Myocyte (in vitro differentiated cells): ENCODE measurements at regions not wholly inside any gene's neighbourhood (a gene's known extent, or its start where the extent isn't known, plus 50 kb on each side); places are given as distances from the start of the nearest gene placed in this dataset.
"Not testable (repeated sequence)": the region's sequence is repeated elsewhere in the genome, so short reads cannot be mapped to it uniquely, and the experiment has no call there.

Experiments
- DNase-seq: peaks from one replicate; pipeline ENCODE4 v3.0.0-alpha.2; 2012; ENCODE audit warnings: low read depth

DNA sequence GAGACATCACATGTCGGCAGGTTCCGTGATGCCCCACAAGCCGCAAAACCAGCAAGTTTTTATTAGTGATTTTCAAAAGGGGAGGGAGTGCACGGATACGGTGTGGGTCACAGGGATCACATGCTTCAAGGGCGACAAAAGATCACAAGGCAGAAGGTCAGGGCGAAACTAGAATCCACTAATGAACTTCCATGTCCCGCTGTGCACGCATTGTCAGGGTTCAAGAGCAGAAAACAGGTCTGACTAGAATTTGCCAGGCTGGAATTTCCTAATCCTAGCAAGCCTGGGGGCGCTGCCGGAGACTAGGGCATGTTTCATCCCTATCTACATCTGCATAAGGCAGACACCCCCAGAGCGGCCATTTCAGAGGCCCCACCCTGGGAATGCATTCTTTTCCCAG lies 225.2 kb downstream of the NPHP4 start:
- not testable (repeated sequence) for DNase-seq

DNA sequence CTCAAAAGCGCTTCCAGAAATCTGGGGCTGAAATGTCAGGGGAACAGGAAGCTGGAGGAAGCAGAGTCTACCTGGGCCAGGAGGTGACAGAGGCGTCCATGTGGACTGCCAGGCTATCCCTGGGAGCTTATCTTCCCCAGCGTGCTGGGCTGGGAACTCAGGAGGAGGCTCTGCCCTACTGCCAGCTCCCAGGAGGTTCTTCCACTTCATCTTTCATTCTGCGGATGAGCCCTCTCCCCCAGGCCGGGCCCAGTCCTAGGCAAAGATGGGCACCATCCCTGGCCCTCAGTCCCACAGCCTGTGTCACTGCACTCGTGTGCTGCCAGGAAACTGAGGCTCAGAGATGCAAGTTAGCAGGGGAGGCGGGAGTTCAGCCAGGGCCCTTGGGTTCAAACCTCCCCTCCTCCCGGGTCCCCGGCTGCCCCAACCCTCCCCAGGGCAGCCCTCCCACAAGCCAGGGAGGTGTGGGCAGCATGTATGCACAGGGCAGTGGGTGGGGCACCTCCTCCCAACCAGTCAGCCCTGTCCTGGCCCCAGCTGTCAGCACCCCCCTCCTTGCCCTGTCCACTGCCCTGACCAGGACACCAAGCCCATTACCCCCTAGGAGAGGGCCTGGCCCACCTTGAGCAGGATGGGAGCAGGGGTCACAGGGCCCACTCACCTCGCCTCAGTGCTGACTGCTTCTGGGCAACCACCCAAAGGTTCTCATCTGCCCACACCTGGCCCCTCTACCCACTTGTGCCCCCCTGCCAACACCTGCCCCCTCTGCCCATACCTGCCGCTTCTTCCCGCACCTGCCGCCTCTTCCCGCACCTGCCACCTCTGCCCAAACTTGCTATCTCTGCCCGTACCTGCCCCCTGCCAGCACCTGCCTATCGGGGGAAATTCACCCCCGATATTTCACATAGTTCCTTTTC lies 226.0 kb downstream of the NPHP4 start:
- no peak for DNase-seq

DNA sequence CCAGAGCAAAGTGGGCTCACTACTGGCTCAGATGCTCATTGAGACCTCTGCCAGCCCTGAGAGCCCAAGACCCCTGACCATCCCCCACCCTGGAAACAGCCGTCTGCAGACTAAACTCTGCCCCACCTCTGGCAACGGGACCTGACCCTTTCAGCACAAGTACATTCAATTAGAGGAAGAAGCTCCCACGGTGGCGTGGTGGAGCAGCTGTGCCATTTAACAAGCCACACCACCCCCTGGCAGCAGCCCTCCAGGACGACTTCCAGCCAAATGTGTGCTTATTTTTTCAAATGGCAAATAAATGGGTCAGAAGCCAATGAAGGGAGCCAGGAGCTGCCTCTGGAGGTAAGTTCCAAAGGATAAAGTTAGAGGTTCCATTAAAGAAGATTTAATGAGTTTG lies 226.7 kb downstream of the NPHP4 start:
- no peak for DNase-seq

DNA sequence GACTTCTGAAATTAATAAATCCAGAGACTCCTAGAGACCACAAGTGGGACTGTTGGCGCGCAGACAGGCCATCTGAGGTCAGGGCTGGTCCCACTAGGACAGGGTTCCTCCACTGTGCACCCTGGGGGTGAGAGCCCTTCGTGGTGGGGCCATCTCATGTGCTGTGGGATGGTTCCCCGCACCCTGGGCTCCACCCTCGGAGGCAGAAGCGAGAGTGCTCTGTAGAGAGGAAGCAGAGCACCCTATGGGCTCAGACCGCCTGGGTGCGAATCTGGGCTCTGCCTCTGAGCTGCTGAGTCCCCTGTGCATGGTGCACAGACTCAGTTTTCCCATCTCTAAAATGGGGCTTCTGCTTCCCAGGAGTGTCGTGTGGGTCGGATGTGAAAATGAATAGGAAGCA lies 227.3 kb downstream of the NPHP4 start:
- no peak for DNase-seq

DNA sequence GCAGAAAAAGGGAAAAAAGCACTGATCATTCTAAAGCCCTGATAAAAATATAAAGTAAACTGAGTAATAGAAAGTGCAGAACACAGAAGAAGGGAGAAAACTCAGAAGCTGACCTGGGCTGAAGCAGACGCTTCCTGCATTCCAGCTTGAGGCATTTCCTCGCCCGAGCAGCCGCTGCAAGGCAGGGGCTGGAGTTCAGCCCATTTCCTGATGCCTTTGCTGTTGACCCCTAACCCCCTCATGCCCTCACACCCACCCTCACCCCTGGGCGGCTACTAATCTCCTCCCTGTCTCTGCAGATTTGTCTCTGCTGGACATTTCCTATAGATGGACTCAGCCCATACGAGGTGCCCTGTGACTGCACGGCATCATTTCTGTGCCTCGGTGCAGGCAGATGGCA lies 227.8 kb downstream of the NPHP4 start:
- no peak for DNase-seq

DNA sequence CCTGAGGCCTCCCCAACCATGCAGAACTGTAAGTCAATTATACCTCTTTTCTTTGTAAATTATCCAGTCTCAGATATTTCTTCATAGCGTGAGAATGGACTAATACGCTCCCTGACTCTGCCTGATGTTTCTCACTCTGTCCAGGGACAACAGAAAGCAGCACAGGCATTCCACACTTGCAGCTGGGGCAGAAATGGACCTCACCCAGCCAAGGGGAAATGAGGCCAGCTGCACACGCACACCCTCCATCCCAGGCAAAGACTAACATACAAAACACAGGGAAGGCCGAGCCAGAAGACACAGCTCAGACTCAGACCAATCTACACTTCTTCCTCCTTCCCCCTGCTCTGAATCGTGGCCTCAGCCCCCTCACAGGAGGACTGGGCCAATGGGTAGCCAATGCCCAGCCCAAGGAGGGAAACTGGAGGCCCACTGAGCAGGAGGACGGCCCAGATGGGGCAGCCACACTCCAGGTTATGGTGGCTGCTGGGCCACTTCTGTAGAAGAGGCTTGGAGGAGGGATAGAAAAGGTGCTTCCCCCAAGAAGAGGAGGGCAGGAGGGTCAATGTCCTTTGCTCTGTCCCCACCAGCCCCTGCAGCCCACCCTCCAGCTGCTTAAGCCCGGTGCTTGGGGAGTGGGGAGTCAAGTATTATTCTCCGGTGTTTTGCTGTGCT lies 228.4 kb downstream of the NPHP4 start:
- DNase-seq, result no peak

DNA sequence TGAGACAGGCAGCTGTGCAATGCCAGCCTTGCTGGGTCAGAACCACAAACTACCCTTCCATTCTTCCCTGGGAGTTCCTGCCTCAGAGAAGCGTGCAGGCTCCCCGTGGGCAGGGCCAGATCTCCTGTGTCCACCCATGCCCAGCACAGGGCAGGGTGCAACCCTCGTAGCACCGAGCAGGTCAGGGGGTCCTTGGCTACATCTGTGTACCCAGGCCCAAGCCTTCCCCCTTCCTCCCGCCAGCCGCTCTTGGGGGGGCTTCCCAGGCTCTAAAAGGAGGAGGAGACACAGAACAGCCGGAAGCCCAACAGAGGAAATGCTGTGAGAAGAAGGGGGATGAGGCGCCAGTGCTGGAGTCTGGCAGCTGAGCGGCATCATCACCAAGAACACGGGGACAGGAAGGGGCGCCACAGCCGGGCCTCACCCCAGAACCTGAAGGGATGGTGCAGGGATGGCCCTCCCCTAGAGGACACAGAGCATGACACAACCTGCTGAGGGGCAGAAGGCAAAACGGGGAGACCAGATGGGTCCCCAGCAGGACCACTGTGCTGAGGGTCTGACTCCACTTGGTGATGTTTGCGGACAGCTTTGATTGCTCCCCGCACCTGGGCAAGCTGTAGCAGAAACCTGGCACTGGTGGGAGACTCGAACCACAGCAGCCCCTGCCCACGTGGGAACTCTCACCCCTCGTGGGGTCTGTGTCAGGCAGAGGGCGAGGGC lies 233.2 kb downstream of the NPHP4 start:
- no peak for DNase-seq

DNA sequence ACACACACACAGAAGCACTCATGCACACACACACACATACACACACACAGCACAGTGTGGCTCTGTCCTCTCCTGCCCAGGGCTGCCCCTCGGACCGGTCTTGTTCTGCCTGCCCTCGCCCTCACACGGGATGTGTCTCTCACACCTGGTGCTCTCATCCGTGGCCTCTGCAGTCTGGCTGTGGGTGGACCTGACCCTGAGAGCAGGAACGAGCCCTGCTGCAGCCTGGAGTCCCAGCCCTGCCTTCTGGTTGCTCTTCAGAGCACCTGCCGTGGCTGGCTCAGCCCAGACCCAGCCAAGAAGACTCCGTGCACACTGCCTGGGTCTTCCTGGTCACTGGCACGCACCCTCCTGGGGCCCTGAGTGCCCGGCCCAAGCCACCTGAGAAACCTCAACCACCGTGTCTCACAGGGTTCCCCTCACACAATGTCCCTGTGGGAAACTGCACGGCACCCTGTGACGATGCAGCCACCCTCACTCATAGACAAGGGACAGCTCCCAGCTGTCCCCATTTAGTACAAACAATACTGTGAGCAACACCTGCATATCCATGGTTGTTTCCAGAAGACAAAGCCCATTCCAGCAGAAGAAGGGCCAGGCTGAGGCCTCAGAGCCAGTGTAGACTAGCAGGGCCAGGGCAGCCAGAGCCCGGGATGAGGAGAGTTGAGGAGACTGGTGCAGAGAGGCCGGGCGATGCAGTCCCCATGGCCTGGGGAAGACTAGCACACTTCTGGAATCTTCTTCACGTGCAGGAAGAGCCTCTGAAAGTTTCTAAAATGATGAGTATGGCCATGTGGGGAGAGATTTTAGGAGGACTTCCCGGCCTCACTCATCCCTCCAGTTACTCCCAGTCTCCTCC lies 234.0 kb downstream of the NPHP4 start:
- no peak for DNase-seq

DNA sequence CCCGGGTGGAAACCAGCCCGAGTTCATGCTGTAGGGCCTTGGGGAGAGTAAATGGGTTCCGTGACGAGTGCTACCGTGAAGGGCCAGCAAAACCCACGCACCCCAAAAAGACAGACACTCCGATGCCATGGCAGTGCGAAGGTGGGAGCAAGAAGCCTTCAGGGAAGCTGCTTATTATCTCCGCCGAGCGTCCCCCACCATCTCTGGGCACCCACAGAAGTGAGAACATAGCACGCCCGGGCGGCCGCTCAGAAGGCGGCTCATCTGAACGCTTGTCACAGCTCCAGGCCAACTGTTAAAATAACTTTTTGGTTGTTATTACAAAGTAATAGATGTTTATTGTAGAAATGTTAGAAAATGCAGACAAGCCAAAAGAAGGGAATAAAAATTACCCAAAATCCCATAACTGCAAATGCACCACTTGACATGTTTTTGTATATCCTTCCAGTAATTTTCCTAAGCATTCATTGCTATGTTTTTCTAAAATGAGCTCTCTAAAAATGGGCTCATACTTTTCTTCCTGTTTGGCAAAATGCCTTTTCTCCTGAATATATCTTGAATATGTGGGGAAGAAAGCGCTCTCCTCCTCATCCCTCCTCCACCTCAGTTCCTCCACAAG lies 234.9 kb downstream of the NPHP4 start:
- no peak for DNase-seq

DNA sequence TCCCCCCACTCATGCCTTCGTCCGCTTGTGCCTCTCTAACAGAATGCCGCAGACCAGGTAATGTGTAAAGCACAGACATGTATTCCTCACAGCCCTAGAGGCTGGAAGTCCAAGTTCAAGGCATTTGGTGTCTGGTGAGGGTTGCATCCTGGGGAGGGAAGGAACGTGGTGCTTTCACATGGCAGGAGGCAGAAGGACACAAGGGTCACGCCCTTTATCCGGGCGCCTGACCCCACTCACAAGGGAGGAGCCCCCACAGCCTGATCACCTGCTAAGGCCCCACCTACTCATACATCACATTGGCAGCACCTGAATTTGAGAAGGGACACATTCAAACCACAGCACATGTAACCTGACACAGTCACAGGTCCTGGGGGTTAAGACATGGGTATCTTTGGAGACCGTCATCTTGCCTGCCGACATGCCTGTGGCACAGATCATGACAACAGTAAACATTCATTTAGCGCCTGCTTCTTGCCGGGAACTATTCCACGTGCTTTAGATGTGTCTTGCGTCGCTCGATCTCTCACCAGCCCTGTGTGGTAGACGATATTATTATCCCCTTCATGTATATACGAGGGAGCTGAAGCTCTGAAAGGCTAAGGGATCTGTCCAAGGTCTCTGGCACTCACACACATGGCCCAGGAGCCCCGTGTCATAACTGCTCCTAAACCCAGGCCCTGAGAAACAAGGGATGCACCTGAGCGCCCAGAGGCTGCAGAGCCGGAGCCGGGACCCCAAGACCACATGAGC lies 235.6 kb downstream of the NPHP4 start:
- DNase-seq, result no peak

DNA sequence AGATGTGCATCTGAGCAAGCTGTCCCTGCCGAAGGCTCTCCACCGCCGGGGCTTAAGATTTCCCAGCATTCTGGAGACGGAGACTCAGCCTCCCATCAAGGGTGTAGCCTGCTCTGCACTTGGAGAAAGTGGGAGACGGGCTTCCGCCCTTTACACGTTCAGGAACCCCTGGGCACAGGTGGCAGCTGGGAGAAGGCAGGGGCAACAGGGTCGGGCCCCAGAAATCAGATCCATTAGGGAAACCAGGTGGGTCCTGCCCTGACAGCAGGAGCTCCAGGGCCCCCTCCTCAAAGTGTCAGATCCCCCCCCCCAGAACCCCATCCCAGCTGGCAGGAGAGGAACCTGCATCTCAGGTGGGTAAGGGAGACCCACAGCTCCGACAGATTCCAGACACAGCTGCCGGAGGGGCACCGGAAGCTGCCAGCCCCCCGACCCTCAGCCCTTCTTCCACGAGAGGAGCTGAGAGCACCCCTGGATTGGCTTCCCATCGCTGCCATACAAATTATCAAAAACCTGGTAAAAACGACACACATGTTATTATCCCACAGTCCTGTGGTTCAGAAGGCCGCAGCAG lies 236.6 kb downstream of the NPHP4 start:
- DNase-seq, result no peak

DNA sequence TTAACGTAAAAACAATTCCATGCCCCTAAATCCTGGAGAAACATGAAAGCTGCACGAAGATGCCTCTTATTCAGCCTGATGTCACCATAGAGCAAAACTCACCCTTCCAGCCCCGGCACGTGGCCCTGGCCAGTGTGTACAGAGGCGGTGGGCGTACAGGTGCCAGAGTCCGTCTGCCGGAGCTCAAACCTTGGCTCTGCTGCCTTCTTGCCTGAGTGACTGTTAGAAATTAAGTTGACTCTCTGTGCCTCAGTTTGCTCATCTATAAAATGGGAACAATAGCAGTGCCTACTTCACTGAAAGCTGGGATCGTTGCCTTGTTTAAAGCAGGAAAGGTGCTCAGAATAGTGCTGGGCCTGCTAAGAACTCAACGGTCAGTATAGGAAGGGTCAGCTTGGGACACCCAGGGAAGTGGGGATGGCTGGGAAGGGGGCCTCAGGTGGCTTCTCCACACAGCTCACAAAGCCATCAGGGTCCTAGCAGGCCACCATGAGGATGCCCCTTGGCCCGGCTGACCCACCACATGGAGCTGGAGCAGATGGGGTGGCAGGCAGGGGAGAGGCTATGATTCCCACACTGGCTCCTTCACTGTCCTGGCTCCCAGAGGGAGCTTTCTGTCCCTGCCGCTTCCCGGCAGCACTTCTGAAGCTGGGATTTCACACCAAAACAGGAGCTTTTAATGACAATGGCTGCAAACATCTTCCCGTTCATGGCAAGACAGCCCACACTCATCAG lies 237.2 kb downstream of the NPHP4 start:
- DNase-seq, result no peak

DNA sequence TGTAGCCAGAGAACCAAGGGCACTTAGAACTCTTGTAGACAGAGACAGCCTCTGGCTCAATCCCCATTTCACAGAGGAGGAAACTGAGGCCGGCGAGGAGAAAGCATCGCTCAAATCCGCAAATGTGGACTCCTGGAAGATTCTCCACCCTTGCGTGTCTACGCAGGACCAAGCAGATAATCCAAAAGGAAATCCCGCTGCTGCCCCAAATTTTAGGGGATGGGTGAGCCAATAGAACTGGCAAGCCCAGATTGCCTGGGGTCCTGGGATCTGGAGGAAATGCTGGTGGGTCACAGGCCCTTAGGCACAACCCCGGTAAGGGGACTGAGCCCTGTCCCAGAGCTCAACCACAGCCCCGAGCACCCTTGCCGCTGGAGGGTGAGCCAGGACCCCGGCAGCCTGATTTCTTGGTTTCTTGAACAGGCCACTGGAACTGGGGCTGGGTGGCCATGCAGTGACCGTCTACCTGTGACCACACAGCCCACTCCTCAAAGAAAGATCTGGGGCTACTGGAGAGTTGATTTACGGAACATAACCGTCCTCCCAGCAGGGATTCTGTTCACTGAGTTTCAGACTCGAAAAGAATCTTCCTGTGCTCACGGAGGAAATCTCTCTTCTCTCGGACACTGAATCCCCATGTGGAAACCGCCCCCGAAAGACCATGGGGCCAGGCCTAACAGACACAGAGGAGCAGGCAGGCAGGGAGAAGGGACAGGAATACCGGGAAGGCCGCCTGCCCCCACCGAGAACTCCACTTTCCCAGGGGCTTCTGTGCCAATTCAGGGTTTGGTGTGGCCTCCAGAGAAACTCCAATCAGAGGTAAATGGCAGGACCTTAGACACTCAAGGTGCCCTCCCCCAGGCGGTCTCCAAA lies 238.4 kb downstream of the NPHP4 start:
- DNase-seq, result no peak

DNA sequence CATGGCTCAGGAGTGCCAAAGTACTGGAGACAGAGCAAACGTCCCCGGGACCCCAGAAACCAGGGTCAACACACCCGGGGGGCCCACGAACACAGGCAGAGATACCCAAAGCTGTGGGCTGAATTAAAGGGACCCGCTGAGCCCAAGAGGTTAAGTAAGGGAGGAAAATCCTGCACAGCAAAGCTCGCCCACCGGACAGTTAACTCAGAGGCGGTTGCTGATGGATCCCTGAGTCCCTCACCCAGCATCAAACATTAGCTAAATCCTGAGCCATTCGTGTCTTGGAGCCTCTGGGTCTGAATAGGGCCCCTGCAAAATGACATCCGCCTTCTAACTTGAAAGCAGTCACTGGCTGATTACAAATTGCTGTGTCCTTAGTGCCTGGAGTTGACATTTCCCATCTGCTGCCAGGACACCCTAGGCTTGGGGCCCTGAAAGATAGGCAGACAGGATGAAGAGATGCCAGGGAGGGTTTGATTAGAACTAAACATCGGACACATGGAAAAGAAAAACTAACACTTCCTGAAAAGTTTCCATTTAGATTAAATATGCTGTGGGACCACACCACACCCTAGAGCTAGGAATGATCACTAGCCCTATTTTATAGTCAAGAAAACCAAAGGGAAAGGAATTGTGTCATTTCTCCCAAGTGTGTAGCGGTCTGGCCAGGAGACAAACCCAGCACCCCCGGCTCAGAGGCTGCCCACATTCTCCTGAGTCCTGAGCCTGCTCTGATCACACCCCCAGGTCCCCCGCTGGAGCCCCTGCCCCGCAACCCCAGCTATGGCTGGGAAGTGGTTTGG lies 239.3 kb downstream of the NPHP4 start:
- no peak for DNase-seq

DNA sequence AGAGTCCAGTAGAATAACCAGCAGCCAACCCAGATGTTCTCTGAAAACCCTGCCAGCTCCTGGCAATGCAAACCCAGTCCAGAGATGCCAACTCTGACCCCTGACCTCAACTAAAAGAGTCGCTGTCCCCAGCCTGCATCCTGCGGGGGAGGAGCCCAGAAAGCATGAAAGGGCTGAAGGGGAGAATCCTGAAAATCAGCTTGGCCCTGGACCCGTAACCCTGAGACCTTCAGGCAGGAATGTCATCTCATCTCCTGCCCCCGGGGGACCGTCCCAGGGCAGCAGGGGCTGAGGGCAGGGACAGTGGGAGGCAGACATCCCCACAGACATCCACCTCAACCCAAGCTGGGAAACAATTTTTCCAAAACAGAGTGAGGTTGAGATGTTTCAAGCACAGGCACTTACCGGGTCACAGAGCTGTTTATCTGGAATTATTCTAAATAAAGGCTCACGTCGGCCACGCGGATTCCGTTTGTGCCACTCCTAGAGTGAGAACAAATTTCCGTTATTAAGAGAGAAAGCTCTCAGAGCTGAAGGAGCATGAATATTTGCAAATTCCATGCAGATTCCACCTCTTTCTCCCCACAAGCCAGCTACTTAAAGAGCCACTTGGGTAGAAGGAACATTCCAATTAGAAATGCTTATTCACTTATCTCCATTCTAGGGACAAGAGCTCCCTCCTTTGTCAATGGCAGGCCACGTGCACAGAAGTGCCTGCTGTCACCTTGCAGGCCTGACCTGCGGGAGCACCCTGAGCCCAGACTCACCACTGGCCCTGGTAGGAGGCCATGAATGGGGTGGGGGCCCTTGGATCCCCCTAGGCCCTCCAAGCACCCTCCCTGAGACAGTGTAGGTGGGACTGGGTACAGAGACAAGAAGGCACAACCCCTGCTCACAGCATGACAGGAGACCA lies 240.1 kb downstream of the NPHP4 start:
- no peak for DNase-seq

DNA sequence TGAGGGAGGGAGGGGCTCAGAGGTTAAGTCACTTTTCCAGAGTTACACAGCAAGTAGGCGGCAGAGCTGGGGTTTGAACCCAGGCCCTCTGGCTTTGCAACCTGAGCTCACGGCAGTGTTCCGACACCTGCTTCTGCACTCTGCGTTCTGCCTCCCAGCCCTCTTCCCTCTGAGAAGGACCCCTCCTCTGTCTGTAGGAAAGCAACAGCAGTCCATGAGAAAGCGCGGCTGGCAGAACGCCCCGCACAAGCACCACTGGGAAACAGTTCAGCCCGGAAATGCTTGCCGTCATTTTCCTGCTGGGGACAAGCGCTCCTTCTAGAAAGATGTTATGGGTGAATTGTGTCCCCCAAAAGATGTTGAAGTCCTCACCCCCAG lies 241.1 kb downstream of the NPHP4 start:
- DNase-seq, result no peak
